Panc1 (cell line): ENCODE measurements at regions not wholly inside any gene's neighbourhood (a gene's known extent, or its start where the extent isn't known, plus 50 kb on each side); places are given as distances from the start of the nearest gene placed in this dataset.

Experiments used
- POLR2AphosphoS5 ChIP-seq: IDR thresholded peaks from 2 replicates; pipeline ENCODE4 v1.6.1; 2012; ENCODE audit warnings: mild to moderate bottlenecking, low read depth, low read length, moderate library complexity
- SIN3A ChIP-seq: IDR thresholded peaks from 2 replicates; pipeline ENCODE4 v1.6.1; 2012; ENCODE audit warnings: low read depth, mild to moderate bottlenecking, low read length, moderate library complexity, borderline replicate concordance; ENCODE audit not compliant: insufficient read depth
- TCF7L2 ChIP-seq: IDR thresholded peaks from 2 replicates; pipeline ENCODE4 v1.6.1; 2011; ENCODE audit warnings: mild to moderate bottlenecking, low read depth, low read length, inconsistent platforms
- TF ChIP-seq, protein P1 (sequence below): fragments of 450-650 bp; IDR thresholded peaks from 2 replicates; pipeline ENCODE4 v1.5.1; 2017; ENCODE audit warnings: mild to moderate bottlenecking
- TF ChIP-seq, protein P2 (sequence below), 2 experiments: IDR thresholded peaks; 2 replicates each; pipeline ENCODE4 v1.6.1; 2011 to 2012; ENCODE audit warnings: low read depth in 2 of 2, control low read depth in 1 of 2, low read length in 1 of 2, mild to moderate bottlenecking in 1 of 2, moderate library complexity in 1 of 2; ENCODE audit not compliant: insufficient read depth in 1 of 2

DNA sequence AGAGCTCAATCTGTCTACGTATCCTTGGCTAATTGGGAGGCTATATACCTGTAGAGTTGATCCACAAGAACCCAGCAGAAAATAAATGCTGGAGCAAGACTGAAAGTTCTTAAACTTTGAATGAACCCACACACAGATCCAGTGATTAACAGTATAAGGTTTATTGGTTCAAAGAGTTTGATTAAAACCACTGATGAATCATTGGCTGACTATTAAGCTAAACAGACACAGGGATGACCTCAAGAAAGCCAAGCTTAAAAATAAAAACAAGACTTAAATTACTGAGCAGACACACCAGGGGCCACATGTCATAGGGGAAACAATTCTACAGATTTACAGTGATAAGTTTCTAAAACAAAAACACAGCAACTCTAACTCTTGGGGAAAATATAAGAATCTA lies 163.6 kb downstream of the SPATA31D1 start:
- TF ChIP-seq, protein P1, sequence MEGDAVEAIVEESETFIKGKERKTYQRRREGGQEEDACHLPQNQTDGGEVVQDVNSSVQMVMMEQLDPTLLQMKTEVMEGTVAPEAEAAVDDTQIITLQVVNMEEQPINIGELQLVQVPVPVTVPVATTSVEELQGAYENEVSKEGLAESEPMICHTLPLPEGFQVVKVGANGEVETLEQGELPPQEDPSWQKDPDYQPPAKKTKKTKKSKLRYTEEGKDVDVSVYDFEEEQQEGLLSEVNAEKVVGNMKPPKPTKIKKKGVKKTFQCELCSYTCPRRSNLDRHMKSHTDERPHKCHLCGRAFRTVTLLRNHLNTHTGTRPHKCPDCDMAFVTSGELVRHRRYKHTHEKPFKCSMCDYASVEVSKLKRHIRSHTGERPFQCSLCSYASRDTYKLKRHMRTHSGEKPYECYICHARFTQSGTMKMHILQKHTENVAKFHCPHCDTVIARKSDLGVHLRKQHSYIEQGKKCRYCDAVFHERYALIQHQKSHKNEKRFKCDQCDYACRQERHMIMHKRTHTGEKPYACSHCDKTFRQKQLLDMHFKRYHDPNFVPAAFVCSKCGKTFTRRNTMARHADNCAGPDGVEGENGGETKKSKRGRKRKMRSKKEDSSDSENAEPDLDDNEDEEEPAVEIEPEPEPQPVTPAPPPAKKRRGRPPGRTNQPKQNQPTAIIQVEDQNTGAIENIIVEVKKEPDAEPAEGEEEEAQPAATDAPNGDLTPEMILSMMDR, result no peak
- TF ChIP-seq POLR2AphosphoS5 (no peak), SIN3A (no peak), TCF7L2 (no peak)
- TF ChIP-seq, protein P2, sequence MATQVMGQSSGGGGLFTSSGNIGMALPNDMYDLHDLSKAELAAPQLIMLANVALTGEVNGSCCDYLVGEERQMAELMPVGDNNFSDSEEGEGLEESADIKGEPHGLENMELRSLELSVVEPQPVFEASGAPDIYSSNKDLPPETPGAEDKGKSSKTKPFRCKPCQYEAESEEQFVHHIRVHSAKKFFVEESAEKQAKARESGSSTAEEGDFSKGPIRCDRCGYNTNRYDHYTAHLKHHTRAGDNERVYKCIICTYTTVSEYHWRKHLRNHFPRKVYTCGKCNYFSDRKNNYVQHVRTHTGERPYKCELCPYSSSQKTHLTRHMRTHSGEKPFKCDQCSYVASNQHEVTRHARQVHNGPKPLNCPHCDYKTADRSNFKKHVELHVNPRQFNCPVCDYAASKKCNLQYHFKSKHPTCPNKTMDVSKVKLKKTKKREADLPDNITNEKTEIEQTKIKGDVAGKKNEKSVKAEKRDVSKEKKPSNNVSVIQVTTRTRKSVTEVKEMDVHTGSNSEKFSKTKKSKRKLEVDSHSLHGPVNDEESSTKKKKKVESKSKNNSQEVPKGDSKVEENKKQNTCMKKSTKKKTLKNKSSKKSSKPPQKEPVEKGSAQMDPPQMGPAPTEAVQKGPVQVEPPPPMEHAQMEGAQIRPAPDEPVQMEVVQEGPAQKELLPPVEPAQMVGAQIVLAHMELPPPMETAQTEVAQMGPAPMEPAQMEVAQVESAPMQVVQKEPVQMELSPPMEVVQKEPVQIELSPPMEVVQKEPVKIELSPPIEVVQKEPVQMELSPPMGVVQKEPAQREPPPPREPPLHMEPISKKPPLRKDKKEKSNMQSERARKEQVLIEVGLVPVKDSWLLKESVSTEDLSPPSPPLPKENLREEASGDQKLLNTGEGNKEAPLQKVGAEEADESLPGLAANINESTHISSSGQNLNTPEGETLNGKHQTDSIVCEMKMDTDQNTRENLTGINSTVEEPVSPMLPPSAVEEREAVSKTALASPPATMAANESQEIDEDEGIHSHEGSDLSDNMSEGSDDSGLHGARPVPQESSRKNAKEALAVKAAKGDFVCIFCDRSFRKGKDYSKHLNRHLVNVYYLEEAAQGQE (IDR thresholded peaks at IDR 0.05; ENCODE audit: insufficient read depth in 1 of 2, low read depth in 2 of 2, low read length in 1 of 2), result no peak
